Testis (tissue), 2 donors: ENCODE measurements at regions not wholly inside any gene's neighbourhood (a gene's known extent, or its start where the extent isn't known, plus 50 kb on each side); places are given as distances from the start of the nearest gene placed in this dataset.
"Not testable (repeated sequence)": the region's sequence is repeated elsewhere in the genome, so short reads cannot be mapped to it uniquely, and the experiment has no call there.

Experiments
- CTCF ChIP-seq, 3 experiments: fragments of 450-650 bp in 2 of 3; fragments of 200-600 bp in 1 of 3; sonication (generic) in 1 of 3; IDR thresholded peaks; one replicate each; pipeline ENCODE4 v1.5.1; 2016 to 2019; ENCODE audit warnings: antibody characterized with exemption in 3 of 3, mild to moderate bottlenecking in 2 of 3, moderate library complexity in 1 of 3
- POLR2A ChIP-seq: fragments of 450-650 bp; IDR thresholded peaks from one replicate; pipeline ENCODE4 v1.6.1; 2017; ENCODE audit warnings: antibody characterized with exemption, mild to moderate bottlenecking, moderate library complexity

GRCh38 chr21:27949093-27949492 is 982.2 kb upstream of the ADAMTS5 start:
- TF ChIP-seq CTCF (IDR thresholded peaks at IDR 0.05); POLR2A: not testable (repeated sequence)
